HEK293 (cell line): ENCODE measurements at regions not wholly inside any gene's neighbourhood (a gene's known extent, or its start where the extent isn't known, plus 50 kb on each side); places are given as distances from the start of the nearest gene placed in this dataset.
A peak's percentile ranks its signal among the peaks of the same experiment; 100 is the strongest.

Source experiments
- CTCF ChIA-PET: fragments of 350-600 bp; formaldehyde crosslinking; extraction: SDS; loops from one replicate; lab custom pipeline; 2021; ENCODE audit warnings: antibody characterized with exemption; lab: Yijun Ruan, JAX
- POLR2A ChIA-PET: fragments of 300-600 bp; formaldehyde crosslinking; extraction: SDS; loops from one replicate; lab custom pipeline; 2020; ENCODE audit warnings: antibody characterized with exemption, inconsistent platforms; lab: Yijun Ruan, JAX
- H3K27ac ChIP-seq: fragments of 200-500 bp; sonication (Bioruptor generic); 2 replicates; pipeline ENCODE4 v1.5.1; 2014; ENCODE audit warnings: low read depth, low read length, control low read depth, inconsistent platforms; ENCODE audit errors: extremely low read depth
- H3K36me3 ChIP-seq, 2 experiments: fragments of 200-500 bp in 1 of 2; sonication (Bioruptor generic) in 1 of 2; 1 replicate in 1 of 2; 2 replicates in 1 of 2; pipeline ENCODE4 v1.5.1; 2014 to 2017; ENCODE audit warnings: inconsistent platforms in 2 of 2, low read length in 2 of 2; ENCODE audit not compliant: control insufficient read depth in 2 of 2, insufficient read depth in 1 of 2
- H3K4me1 ChIP-seq: fragments of 200-500 bp; sonication (Bioruptor generic); 2 replicates; pipeline ENCODE4 v1.5.1; 2014; ENCODE audit warnings: mild to moderate bottlenecking, low read length, inconsistent platforms; ENCODE audit not compliant: control insufficient read depth, insufficient read depth
- H3K4me3 ChIP-seq: 2 replicates; pipeline ENCODE4 v1.5.1; 2011; ENCODE audit warnings: low read depth, mild to moderate bottlenecking, control low read depth, low read length, moderate library complexity
- H3K9me3 ChIP-seq: fragments of 200-500 bp; sonication (Bioruptor generic); 2 replicates; pipeline ENCODE4 v1.5.1; 2014; ENCODE audit warnings: low read depth, low read length, inconsistent platforms; ENCODE audit not compliant: control insufficient read depth, insufficient read depth
- GLIS1 ChIP-seq: fragments of 450-650 bp; formaldehyde crosslinking; IDR thresholded peaks from 2 replicates; pipeline ENCODE4 v1.5.1; 2016; ENCODE audit warnings: missing biosample characterization, missing genetic modification characterization
- GLIS2 ChIP-seq: fragments of 450-650 bp; formaldehyde crosslinking; IDR thresholded peaks from 2 replicates; pipeline ENCODE4 v1.5.1; 2016; ENCODE audit warnings: missing biosample characterization, missing genetic modification characterization
- KLF1 ChIP-seq: fragments of 450-650 bp; formaldehyde crosslinking; IDR thresholded peaks from 2 replicates; pipeline ENCODE4 v1.5.1; 2016; ENCODE audit warnings: missing biosample characterization, missing genetic modification characterization
- KLF10 ChIP-seq: fragments of 450-650 bp; IDR thresholded peaks from 2 replicates; pipeline ENCODE4 v1.5.1; 2018; ENCODE audit warnings: missing biosample characterization, mild to moderate bottlenecking, missing genetic modification characterization
- PRDM1 ChIP-seq: fragments of 450-650 bp; formaldehyde crosslinking; IDR thresholded peaks from 2 replicates; pipeline ENCODE4; 2016; ENCODE audit warnings: missing biosample characterization, missing genetic modification characterization
- REST ChIP-seq: fragments of 450-650 bp; formaldehyde crosslinking; IDR thresholded peaks from 2 replicates; pipeline ENCODE4 v1.5.1; 2016; ENCODE audit warnings: missing biosample characterization, missing genetic modification characterization
- SP3 ChIP-seq: fragments of 450-650 bp; formaldehyde crosslinking; IDR thresholded peaks from 2 replicates; pipeline ENCODE4 v1.5.1; 2016; ENCODE audit warnings: missing biosample characterization, missing genetic modification characterization
- WT1 ChIP-seq: fragments of 450-650 bp; formaldehyde crosslinking; IDR thresholded peaks from 2 replicates; pipeline ENCODE4 v1.5.1; 2016; ENCODE audit warnings: missing biosample characterization, missing genetic modification characterization
- ZBTB17 ChIP-seq: fragments of 450-650 bp; formaldehyde crosslinking; IDR thresholded peaks from 2 replicates; pipeline ENCODE4 v1.5.1; 2016; ENCODE audit warnings: missing biosample characterization, missing genetic modification characterization
- ZBTB21 ChIP-seq: fragments of 450-650 bp; formaldehyde crosslinking; IDR thresholded peaks from 2 replicates; pipeline ENCODE4 v1.5.1; 2017; ENCODE audit warnings: missing biosample characterization, missing genetic modification characterization
- ZBTB44 ChIP-seq: fragments of 450-650 bp; IDR thresholded peaks from 2 replicates; pipeline ENCODE4 v1.5.1; 2018; ENCODE audit warnings: missing biosample characterization, mild to moderate bottlenecking, missing genetic modification characterization
- ZIC2 ChIP-seq: fragments of 450-650 bp; formaldehyde crosslinking; IDR thresholded peaks from 2 replicates; pipeline ENCODE4 v1.5.1; 2016; ENCODE audit warnings: missing biosample characterization, missing genetic modification characterization
- ZNF148 ChIP-seq: fragments of 450-650 bp; formaldehyde crosslinking; IDR thresholded peaks from 2 replicates; pipeline ENCODE4 v1.5.0; 2017; ENCODE audit warnings: missing biosample characterization, missing genetic modification characterization, borderline replicate concordance
- ZNF155 ChIP-seq: fragments of 450-650 bp; formaldehyde crosslinking; IDR thresholded peaks from 2 replicates; pipeline ENCODE4 v1.5.1; 2016; ENCODE audit warnings: missing biosample characterization, missing genetic modification characterization
- ZNF174 ChIP-seq: fragments of 450-650 bp; formaldehyde crosslinking; IDR thresholded peaks from 2 replicates; pipeline ENCODE4 v1.5.0; 2017; ENCODE audit warnings: missing biosample characterization, mild to moderate bottlenecking, missing genetic modification characterization
- ZNF341 ChIP-seq: fragments of 450-650 bp; formaldehyde crosslinking; IDR thresholded peaks from 2 replicates; pipeline ENCODE4; 2016; ENCODE audit warnings: low read depth, missing biosample characterization, missing genetic modification characterization
- ZNF544 ChIP-seq: fragments of 450-650 bp; formaldehyde crosslinking; IDR thresholded peaks from 2 replicates; pipeline ENCODE4 v1.5.0; 2017; ENCODE audit warnings: missing biosample characterization, missing genetic modification characterization
- ZNF558 ChIP-seq: fragments of 450-650 bp; formaldehyde crosslinking; IDR thresholded peaks from 2 replicates; pipeline ENCODE4 v1.5.1; 2016; ENCODE audit warnings: missing biosample characterization, missing genetic modification characterization
- ZNF600 ChIP-seq: fragments of 450-650 bp; formaldehyde crosslinking; IDR thresholded peaks from 2 replicates; pipeline ENCODE4 v1.5.1; 2016; ENCODE audit warnings: missing biosample characterization, missing genetic modification characterization
- ZNF626 ChIP-seq: fragments of 450-650 bp; sonication (Bioruptor Pico); formaldehyde crosslinking; IDR thresholded peaks from 2 replicates; pipeline ENCODE4 v1.5.1; 2018; ENCODE audit warnings: missing biosample characterization, missing genetic modification characterization, inconsistent platforms
- ZNF843 ChIP-seq: fragments of 450-650 bp; formaldehyde crosslinking; IDR thresholded peaks from 2 replicates; pipeline ENCODE4 v1.5.1; 2016; ENCODE audit warnings: missing biosample characterization, missing genetic modification characterization
- ZSCAN23 ChIP-seq: fragments of 450-650 bp; formaldehyde crosslinking; IDR thresholded peaks from 2 replicates; pipeline ENCODE4 v1.5.1; 2016; ENCODE audit warnings: missing biosample characterization, missing genetic modification characterization

GRCh38 chr22:46088541-46089311 is 61.6 kb upstream of the PPARA start:
- Histone ChIP-seq H3K9me3 (no peaks in the 10 kb centered on the region), H3K4me1 (peaks cover 5% of the 10 kb centered on the region), H3K27ac (no peak overlapping the region; the same call in 1 of the 2 replicates), H3K4me3 (no peak overlapping the region), H3K36me3 (peaks cover 0 to 21% of the 10 kb centered on the region in 2 experiments; a peak in 2 of 3 replicates)
- no peak for TF ChIP-seq WT1
- TF ChIP-seq ZNF174: no peak
- peak; percentile 20; the same call in 1 of the 2 replicates for TF ChIP-seq GLIS1 (tag by site-specific recombination)
- TF ChIP-seq ZNF544 (tag by site-specific recombination): no peak
- no peak for TF ChIP-seq ZNF148 (tag by site-specific recombination)
- no peak for TF ChIP-seq ZBTB21 (tag by site-specific recombination)
- TF ChIP-seq KLF10 (tag by site-specific recombination): no peak
- TF ChIP-seq ZSCAN23: no peak
- peak; percentile 58 for TF ChIP-seq ZIC2 (tag by site-specific recombination)
- TF ChIP-seq ZNF600 (tag by site-specific recombination): peak; percentile 16; the same call in 1 of the 2 replicates
- peak; percentile 42; the same call in 1 of the 2 replicates for TF ChIP-seq GLIS2 (tag by site-specific recombination)
- TF ChIP-seq ZBTB17: no peak
- peak; percentile 26; the same call in 1 of the 2 replicates for TF ChIP-seq ZNF341
- ChIA-PET POLR2A (interaction anchor here (1.1 to 1.9 kb wide), 2 partner anchors 16 to 81 kb away, joined by 5 read pairs; no protein-coding TSS in a partner anchor), CTCF (interaction anchor here (0.5 to 1.7 kb wide), 4 partner anchors 11 to 207 kb away, joined by 3 to 8 read pairs (median 4); no protein-coding TSS in a partner anchor)

GRCh38 chr22:46089426-46090035 is 60.8 kb upstream of the PPARA start:
- H3K36me3 ChIP-seq: peaks cover 0 to 17% of the 10 kb centered on the region in 2 experiments; a peak in 2 of 3 replicates
- H3K4me3 ChIP-seq: no peak overlapping the region
- ChIA-PET CTCF (interaction anchor here (0.5 to 1.7 kb wide), 2 partner anchors 12 to 83 kb away, joined by 3 to 8 read pairs; no protein-coding TSS in a partner anchor), POLR2A (interaction anchor here (1.9 kb wide), 1 partner anchor 16 kb away, joined by 5 read pairs; no protein-coding TSS in a partner anchor)
- no peak for TF ChIP-seq SP3 (tag by site-specific recombination)
- no peak for TF ChIP-seq PRDM1 (tag by site-specific recombination)
- H3K27ac ChIP-seq: peak overlapping the region; percentile 50; the same call in 1 of the 2 replicates
- H3K4me1 ChIP-seq: peaks cover 5% of the 10 kb centered on the region
- no peaks in the 10 kb centered on the region for H3K9me3 ChIP-seq

- no peak overlapping the region for H3K4me3 ChIP-seq
- ChIA-PET CTCF (interaction anchor here (1.7 kb wide), 1 partner anchor 84 kb away, joined by 8 read pairs; no protein-coding TSS in a partner anchor), POLR2A (no interaction called here)
- H3K27ac ChIP-seq: peak overlapping the region; percentile 50; the same call in 1 of the 2 replicates
- peaks cover 0 to 16% of the 10 kb centered on the region in 2 experiments; a peak in 2 of 3 replicates for H3K36me3 ChIP-seq
- no peaks in the 10 kb centered on the region for H3K9me3 ChIP-seq
- H3K4me1 ChIP-seq: peaks cover 5% of the 10 kb centered on the region
- TF ChIP-seq KLF1 (tag by site-specific recombination) (peak; percentile 24; the same call in 1 of the 2 replicates), ZBTB44 (tag by site-specific recombination) (no peak), ZNF626 (tag by site-specific recombination) (no peak), ZNF558 (tag by site-specific recombination) (no peak), REST (tag by site-specific recombination) (no peak), ZNF843 (no peak), ZNF155 (no peak)
These were observed 60.2 kb upstream of the PPARA start for GRCh38 chr22:46090036-46090591.
